IMR-90 (cell line): ENCODE measurements at regions not wholly inside any gene's neighbourhood (a gene's known extent, or its start where the extent isn't known, plus 50 kb on each side); places are given as distances from the start of the nearest gene placed in this dataset.

ENCODE experiments used
- BHLHE40 ChIP-seq: fragments of 150-350 bp; IDR thresholded peaks from 2 replicates; pipeline ENCODE4 v1.6.1; 2016; ENCODE audit warnings: mild to moderate bottlenecking, low read depth, low read length
- CEBPB ChIP-seq: IDR thresholded peaks from 2 replicates; pipeline ENCODE4 v1.6.1; 2012; ENCODE audit warnings: low read depth, low read length, improper control_type of control experiment
- CTCF ChIP-seq: conservative IDR thresholded peaks from 2 replicates; pipeline ENCODE4 v1.5.1; 2012; ENCODE audit warnings: mild to moderate bottlenecking, low read depth, low read length, improper control_type of control experiment
- ELK1 ChIP-seq: fragments of 150-350 bp; IDR thresholded peaks from 2 replicates; pipeline ENCODE4 v1.6.1; 2016; ENCODE audit warnings: low read depth, mild to moderate bottlenecking, low read length, moderate library complexity, borderline replicate concordance
- FOS ChIP-seq: fragments of 150-350 bp; IDR thresholded peaks from 2 replicates; pipeline ENCODE4 v1.6.1; 2016; ENCODE audit warnings: low read depth, low read length
- MAFK ChIP-seq: IDR thresholded peaks from 2 replicates; pipeline ENCODE4 v1.6.1; 2012; ENCODE audit warnings: low read depth, low read length, improper control_type of control experiment
- MXI1 ChIP-seq: IDR thresholded peaks from 2 replicates; pipeline ENCODE4 v1.6.1; 2012; ENCODE audit warnings: low read depth, mild to moderate bottlenecking, low read length, moderate library complexity, borderline replicate concordance
- NFE2L2 ChIP-seq: fragments of 150-350 bp; IDR thresholded peaks from 2 replicates; pipeline ENCODE4 v1.6.1; 2016; ENCODE audit warnings: low read depth, mild to moderate bottlenecking, low read length
- POLR2A ChIP-seq: IDR thresholded peaks from 2 replicates; pipeline ENCODE4 v1.6.1; 2012; ENCODE audit warnings: mild to moderate bottlenecking, low read depth, low read length
- RAD21 ChIP-seq: IDR thresholded peaks from 2 replicates; pipeline ENCODE4 v1.6.1; 2012; ENCODE audit warnings: low read length, improper control_type of control experiment
- RCOR1 ChIP-seq: IDR thresholded peaks from 2 replicates; pipeline ENCODE4 v1.6.1; 2012; ENCODE audit warnings: mild to moderate bottlenecking, low read length, improper control_type of control experiment; ENCODE audit not compliant: insufficient replicate concordance
- RFX5 ChIP-seq: IDR thresholded peaks from 2 replicates; pipeline ENCODE4 v1.8.0; 2012; ENCODE audit warnings: low read depth, mild to moderate bottlenecking, low read length, moderate library complexity
- SMC3 ChIP-seq: fragments of 150-350 bp; IDR thresholded peaks from 2 replicates; pipeline ENCODE4 v1.6.1; 2016; ENCODE audit warnings: low read depth, mild to moderate bottlenecking, antibody characterized with exemption, low read length, moderate library complexity
- USF2 ChIP-seq: fragments of 150-350 bp; IDR thresholded peaks from 2 replicates; pipeline ENCODE4 v1.6.1; 2017; ENCODE audit warnings: mild to moderate bottlenecking, antibody characterized with exemption, low read length, low read depth

GRCh38 chr6:92195796-92196195 is 1223.6 kb downstream of the EPHA7 start:
- TF ChIP-seq CTCF (no peak), FOS (no peak), POLR2A (no peak), RFX5 (no peak), CEBPB (no peak), RCOR1 (no peak), USF2 (no peak), NFE2L2 (no peak), MXI1 (no peak), SMC3 (no peak), BHLHE40 (no peak), MAFK (no peak), RAD21 (no peak), ELK1 (no peak)
